SK-N-SH (cell line): ENCODE measurements at regions not wholly inside any gene's neighbourhood (a gene's known extent, or its start where the extent isn't known, plus 50 kb on each side); places are given as distances from the start of the nearest gene placed in this dataset.

Experiments
- CTCF ChIA-PET: fragments of 300-600, 350-600 bp; formaldehyde crosslinking; extraction: SDS; loops from one replicate; lab custom pipeline; 2021; lab: Yijun Ruan, JAX
- POLR2A ChIA-PET: fragments of 350-600 bp; sonication (Branson Sonifier 250); formaldehyde crosslinking; extraction: SDS; loops from one replicate; lab custom pipeline; 2020; ENCODE audit warnings: antibody characterized with exemption, inconsistent platforms; lab: Yijun Ruan, JAX
- DNase-seq: peaks from one replicate; pipeline ENCODE4 v3.0.0; 2012
- H2AFZ ChIP-seq: fragments of 200-600 bp; sonication (generic); 2 replicates; pipeline ENCODE4 v1.8.1; 2016; ENCODE audit warnings: antibody characterized with exemption, mild to moderate bottlenecking, low read depth
- H3F3A ChIP-seq: fragments of 200-600 bp; sonication (generic); replicated peaks from 2 replicates; pipeline ENCODE3; 2016; ENCODE audit warnings: antibody characterized with exemption, mild to moderate bottlenecking; ENCODE audit not compliant: insufficient read depth
- H3K27ac ChIP-seq, 2 experiments: fragments of 200-500 bp in 1 of 2; fragments of 200-600 bp in 1 of 2; sonication (Bioruptor generic) in 1 of 2; sonication (generic), shearing (Covaris generic) in 1 of 2; 2 replicates each; pipeline versions ENCODE4 v1.5.1 to v1.6.1; 2014 to 2016; ENCODE audit warnings: low read depth in 2 of 2, inconsistent platforms in 1 of 2, low read length in 1 of 2, mild to moderate bottlenecking in 1 of 2, mixed read lengths in 1 of 2
- H3K27me3 ChIP-seq: fragments of 200-600 bp; sonication (generic), shearing (Covaris generic); 2 replicates; pipeline ENCODE4 v1.6.1; 2016; ENCODE audit warnings: mixed run types; ENCODE audit not compliant: insufficient read depth
- H3K36me3 ChIP-seq, 2 experiments: fragments of 200-500 bp in 1 of 2; fragments of 200-600 bp in 1 of 2; sonication (Bioruptor generic) in 1 of 2; sonication (generic) in 1 of 2; replicated peaks in 1 of 2; 2 replicates each; pipeline versions ENCODE3 to v1.5.1; 2014 to 2016; ENCODE audit warnings: low read length in 1 of 2, mild to moderate bottlenecking in 1 of 2; ENCODE audit not compliant: insufficient read depth in 2 of 2, control insufficient read depth in 1 of 2
- H3K4me1 ChIP-seq, 2 experiments: fragments of 200-500 bp in 1 of 2; fragments of 200-600 bp in 1 of 2; sonication (Bioruptor generic) in 1 of 2; sonication (generic), shearing (Covaris generic) in 1 of 2; 2 replicates each; pipeline versions ENCODE4 v1.5.1 to v1.6.1; 2014 to 2016; ENCODE audit warnings: low read depth in 1 of 2, low read length in 1 of 2, mixed run types in 1 of 2; ENCODE audit not compliant: insufficient read depth in 2 of 2, control insufficient read depth in 1 of 2
- H3K4me2 ChIP-seq: fragments of 200-600 bp; sonication (generic), shearing (Covaris generic); 2 replicates; pipeline ENCODE4 v1.6.1; 2017; ENCODE audit warnings: mixed run types
- H3K4me3 ChIP-seq, 2 experiments: fragments of 200-500 bp in 1 of 2; fragments of 200-600 bp in 1 of 2; sonication (Bioruptor generic) in 1 of 2; sonication (generic), shearing (Covaris generic) in 1 of 2; 2 replicates each; pipeline versions ENCODE4 v1.5.1 to v1.8.1; 2014 to 2016; ENCODE audit warnings: low read depth in 2 of 2, inconsistent platforms in 1 of 2, low read length in 1 of 2, mild to moderate bottlenecking in 1 of 2, mixed read lengths in 1 of 2, moderate library complexity in 1 of 2
- H3K79me2 ChIP-seq: fragments of 200-600 bp; sonication (generic); 2 replicates; pipeline ENCODE4 v1.8.1; 2017; ENCODE audit warnings: mild to moderate bottlenecking; ENCODE audit not compliant: insufficient read depth
- H3K9ac ChIP-seq: fragments of 200-600 bp; sonication (generic); 2 replicates; pipeline ENCODE4 v1.6.1; 2017; ENCODE audit warnings: mixed run types
- H3K9me2 ChIP-seq: fragments of 200-600 bp; sonication (generic); 2 replicates; pipeline ENCODE4 v1.6.1; 2017; ENCODE audit warnings: mixed run types
- H3K9me3 ChIP-seq: fragments of 200-600 bp; sonication (generic); 2 replicates; pipeline ENCODE4 v1.6.1; 2017; ENCODE audit warnings: mixed run types, mild to moderate bottlenecking, moderate library complexity
- H4K20me1 ChIP-seq: fragments of 200-600 bp; sonication (generic); 2 replicates; pipeline ENCODE4 v1.6.1; 2017; ENCODE audit warnings: mild to moderate bottlenecking, mixed run types; ENCODE audit not compliant: insufficient read depth
- CTCF ChIP-seq: fragments of 200-600 bp; sonication (generic); IDR thresholded peaks from 2 replicates; pipeline ENCODE4 v1.6.1; 2017; ENCODE audit warnings: antibody characterized with exemption, mild to moderate bottlenecking, moderate library complexity
- ELF1 ChIP-seq: IDR thresholded peaks from 2 replicates; pipeline ENCODE4 v1.4.0; 2012
- IRF3 ChIP-seq: fragments of 150-350 bp; IDR thresholded peaks from 2 replicates; pipeline ENCODE4 v1.6.1; 2016; ENCODE audit warnings: mild to moderate bottlenecking, low read depth, low read length
- MEF2A ChIP-seq: IDR thresholded peaks from 2 replicates; pipeline ENCODE4 v1.4.0; 2012; ENCODE audit warnings: low read depth, borderline replicate concordance
- RAD21 ChIP-seq: IDR thresholded peaks from 2 replicates; pipeline ENCODE4 v1.6.1; 2012; ENCODE audit warnings: mild to moderate bottlenecking, low read length
- RCOR1 ChIP-seq: fragments of 150-350 bp; IDR thresholded peaks from 2 replicates; pipeline ENCODE4 v1.6.1; 2017; ENCODE audit warnings: antibody characterized with exemption, low read length
- REST ChIP-seq: IDR thresholded peaks from 2 replicates; pipeline ENCODE4 v1.6.1; 2012; ENCODE audit warnings: mild to moderate bottlenecking, low read depth, low read length, moderate library complexity
- RFX5 ChIP-seq: IDR thresholded peaks from 2 replicates; pipeline ENCODE4 v1.6.1; 2012; ENCODE audit warnings: mild to moderate bottlenecking, improper control_type of control experiment, low read length
- SMC3 ChIP-seq: IDR thresholded peaks from 2 replicates; pipeline ENCODE4 v1.6.1; 2012; ENCODE audit warnings: low read depth, low read length, improper control_type of control experiment
- USF1 ChIP-seq: IDR thresholded peaks from 2 replicates; pipeline ENCODE4 v1.4.0; 2012; ENCODE audit warnings: low read depth, borderline replicate concordance
- USF2 ChIP-seq: fragments of 150-350 bp; IDR thresholded peaks from 2 replicates; pipeline ENCODE4 v1.6.1; 2017; ENCODE audit warnings: antibody characterized with exemption, low read length, low read depth, borderline replicate concordance
- YY1 ChIP-seq: IDR thresholded peaks from 2 replicates; pipeline ENCODE4 v1.4.0; 2012; ENCODE audit warnings: low read depth, mild to moderate bottlenecking
- WGBS: methylation state at CpG from one replicate; pipeline ENCODE4 v1.1.6; 2017; ENCODE audit warnings: low lambda C conversion rate; 5-methylcytosine and 5-hydroxymethylcytosine counted together

- TF ChIP-seq MEF2A: no peak
- no peak for TF ChIP-seq ELF1
- no peak for TF ChIP-seq REST
- no peak for TF ChIP-seq USF2
These were observed 2743.3 kb upstream of the PCDH20 start (continued) for GRCh38 chr13:64158908-64159307.

GRCh38 chr13:64154514-64154913, 2738.9 kb upstream of the PCDH20 start:
- TF ChIP-seq YY1 (no peak), USF1 (no peak), USF2 (no peak), REST (no peak), RAD21 (peak; percentile 66), RFX5 (no peak), CTCF (peak; percentile 61), IRF3 (no peak), SMC3 (peak; percentile 29; the same call in 1 of the 2 replicates), RCOR1 (no peak)
- no peaks in the 10 kb centered on the region; the same call in 1 of the 2 replicates for H3K9me2 ChIP-seq
- H3K27ac ChIP-seq: no peak overlapping the region
- peaks cover 9% of the 10 kb centered on the region for H3F3A ChIP-seq
- no peak overlapping the region for H3K4me2 ChIP-seq
- no peaks in the 10 kb centered on the region; the same call in 1 of the 2 replicates for H3K79me2 ChIP-seq
- ChIA-PET POLR2A (no interaction called here), CTCF (no interaction called here)
- WGBS: 78% methylated on average over 1 of the region's 1 CpG
- 0 out of 2 replicates have a peak overlapping the region, but pooled peaks have one; percentile 9 for H2AFZ ChIP-seq
- H3K4me1 ChIP-seq: peaks cover 3 to 19% of the 10 kb centered on the region in 2 experiments
- H3K9ac ChIP-seq: no peak overlapping the region
- H3K36me3 ChIP-seq: no peaks in the 10 kb centered on the region
- no peak overlapping the region for H3K4me3 ChIP-seq
- H3K9me3 ChIP-seq: peaks cover 7% of the 10 kb centered on the region; the same call in 1 of the 2 replicates
- H3K27me3 ChIP-seq: no peaks in the 10 kb centered on the region
- H4K20me1 ChIP-seq: no peaks in the 10 kb centered on the region
- DNase-seq: peak; percentile 4
